Left ventricle myocardium inferior (tissue), 1 donor: ENCODE measurements at regions not wholly inside any gene's neighbourhood (a gene's known extent, or its start where the extent isn't known, plus 50 kb on each side); places are given as distances from the start of the nearest gene placed in this dataset.

Experiments used
- DNase-seq: peaks from one replicate; pipeline ENCODE4 v3.0.0-alpha.2; 2020
- H3K27ac ChIP-seq: fragments of 200-600 bp; replicated peaks from 2 replicates; pipeline ENCODE4 v1.8.0; 2021
- H3K27me3 ChIP-seq: fragments of 200-600 bp; 2 replicates; pipeline ENCODE4 v1.8.0; 2021; ENCODE audit warnings: low read depth
- H3K36me3 ChIP-seq: fragments of 200-600 bp; 2 replicates; pipeline ENCODE4 v1.8.0; 2021
- H3K4me1 ChIP-seq: fragments of 200-600 bp; 2 replicates; pipeline ENCODE4 v1.8.0; 2021
- H3K4me3 ChIP-seq: fragments of 200-600 bp; 2 replicates; pipeline ENCODE4 v1.8.0; 2021; ENCODE audit warnings: mild to moderate bottlenecking, moderate library complexity
- H3K9me3 ChIP-seq: fragments of 200-600 bp; replicated peaks from 2 replicates; pipeline ENCODE4 v1.8.0; 2021
- CTCF ChIP-seq: fragments of 200-600 bp; IDR thresholded peaks from 2 replicates; pipeline ENCODE4 v1.8.0; 2021; ENCODE audit warnings: antibody characterized with exemption, mild to moderate bottlenecking, borderline replicate concordance
- intact Hi-C: fragments of 100-400 bp; cut with micrococcal nuclease; formaldehyde crosslinking; loops from one replicate; pipeline ENCODE4 v1.11.0; 2022
- donor health status: DM: no; HTN: yes; CAD: no; lungs with severe emphysema.

- Histone ChIP-seq H3K27ac (no peak overlapping the region), H3K36me3 (no peaks in the 10 kb centered on the region)
- TF ChIP-seq CTCF = no peak
These were observed 1051.4 kb upstream of the RBFOX1 start for GRCh38 chr16:6281274-6281673.

GRCh38 chr16:6280055-6280454, 1052.6 kb upstream of the RBFOX1 start:
- intact Hi-C loops = no loop called here
- DNase-seq = no peak

More at GRCh38 chr16:6281274-6281673, 1051.4 kb upstream of the RBFOX1 start:
- Histone ChIP-seq H3K4me3 (no peak overlapping the region), H3K27me3 (no peaks in the 10 kb centered on the region), H3K9me3 (no peaks in the 10 kb centered on the region), H3K4me1 (no peaks in the 10 kb centered on the region)
- intact Hi-C loops = no loop called here
- no peak for DNase-seq

GRCh38 chr16:6279286-6279685, 1053.4 kb upstream of the RBFOX1 start:
- Histone ChIP-seq H3K4me1 (no peaks in the 10 kb centered on the region), H3K27ac (no peak overlapping the region), H3K27me3 (no peaks in the 10 kb centered on the region), H3K9me3 (no peaks in the 10 kb centered on the region), H3K36me3 (no peaks in the 10 kb centered on the region), H3K4me3 (no peak overlapping the region)
- intact Hi-C loops = no loop called here
- TF ChIP-seq CTCF = no peak
- DNase-seq = no peak

More at GRCh38 chr16:6280055-6280454, 1052.6 kb upstream of the RBFOX1 start:
- H3K36me3 ChIP-seq = no peaks in the 10 kb centered on the region
- no peak overlapping the region for H3K27ac ChIP-seq
- no peaks in the 10 kb centered on the region for H3K27me3 ChIP-seq
- no peaks in the 10 kb centered on the region for H3K4me1 ChIP-seq
- H3K9me3 ChIP-seq = no peaks in the 10 kb centered on the region
- no peak for TF ChIP-seq CTCF
- H3K4me3 ChIP-seq = no peak overlapping the region

GRCh38 chr16:6274351-6274750, 1058.3 kb upstream of the RBFOX1 start:
- no peak for TF ChIP-seq CTCF
- H3K4me1 ChIP-seq = no peaks in the 10 kb centered on the region
- H3K27me3 ChIP-seq = no peaks in the 10 kb centered on the region
- H3K4me3 ChIP-seq = no peak overlapping the region
- H3K36me3 ChIP-seq = no peaks in the 10 kb centered on the region
- H3K27ac ChIP-seq = no peak overlapping the region
- DNase-seq = no peak
- no peaks in the 10 kb centered on the region for H3K9me3 ChIP-seq
- intact Hi-C loops = no loop called here

GRCh38 chr16:6267682-6268081, 1065.0 kb upstream of the RBFOX1 start:
- Histone ChIP-seq H3K9me3 (no peaks in the 10 kb centered on the region), H3K36me3 (no peaks in the 10 kb centered on the region), H3K4me1 (no peaks in the 10 kb centered on the region), H3K27ac (no peak overlapping the region), H3K4me3 (no peak overlapping the region), H3K27me3 (no peaks in the 10 kb centered on the region)
- intact Hi-C loops = no loop called here
- no peak for TF ChIP-seq CTCF
- DNase-seq = no peak

- Histone ChIP-seq H3K27me3 (no peaks in the 10 kb centered on the region), H3K9me3 (no peaks in the 10 kb centered on the region), H3K27ac (no peak overlapping the region), H3K4me1 (no peaks in the 10 kb centered on the region), H3K36me3 (no peaks in the 10 kb centered on the region), H3K4me3 (no peak overlapping the region)
- no peak for DNase-seq
- intact Hi-C loops = no loop called here
- TF ChIP-seq CTCF = no peak
These were observed 1065.9 kb upstream of the RBFOX1 start for GRCh38 chr16:6266703-6267102.
